Lower leg skin (tissue), 4 donors: ENCODE measurements at regions not wholly inside any gene's neighbourhood (a gene's known extent, or its start where the extent isn't known, plus 50 kb on each side); places are given as distances from the start of the nearest gene placed in this dataset.

ENCODE experiments used
- DNase-seq, 2 donors: peaks; one replicate each; pipeline ENCODE4 v3.0.0-alpha.2; 2019; ENCODE audit warnings: low spot score in 2 of 2
- H3K4me3 ChIP-seq: fragments of 200-600 bp; sonication (generic); 2 replicates; pipeline ENCODE4 v1.5.1; 2017; ENCODE audit warnings: mild to moderate bottlenecking, low read depth; ENCODE audit not compliant: poor library complexity, severe bottlenecking
- CTCF ChIP-seq, 3 donors: fragments of 450-650 bp; IDR thresholded peaks; one replicate each; pipeline ENCODE4 v1.5.1; 2016; ENCODE audit warnings: antibody characterized with exemption in 3 of 3, mild to moderate bottlenecking in 3 of 3, moderate library complexity in 2 of 3
- POLR2A ChIP-seq, 2 donors: fragments of 450-650 bp; IDR thresholded peaks; one replicate each; pipeline ENCODE4 v1.6.1; 2016 to 2017; ENCODE audit warnings: antibody characterized with exemption in 2 of 2, mild to moderate bottlenecking in 1 of 2, moderate library complexity in 1 of 2
- WGBS, 2 donors: methylation state at CpG; one replicate each; pipeline ENCODE4 v1.1.5; 2018; 5-methylcytosine and 5-hydroxymethylcytosine counted together
- intact Hi-C: fragments of 100-400 bp; cut with DNase I; formaldehyde crosslinking; loops from one replicate; pipeline ENCODE4 v1.15.0; 2023; ENCODE audit warnings: low total_unique reads

DNA sequence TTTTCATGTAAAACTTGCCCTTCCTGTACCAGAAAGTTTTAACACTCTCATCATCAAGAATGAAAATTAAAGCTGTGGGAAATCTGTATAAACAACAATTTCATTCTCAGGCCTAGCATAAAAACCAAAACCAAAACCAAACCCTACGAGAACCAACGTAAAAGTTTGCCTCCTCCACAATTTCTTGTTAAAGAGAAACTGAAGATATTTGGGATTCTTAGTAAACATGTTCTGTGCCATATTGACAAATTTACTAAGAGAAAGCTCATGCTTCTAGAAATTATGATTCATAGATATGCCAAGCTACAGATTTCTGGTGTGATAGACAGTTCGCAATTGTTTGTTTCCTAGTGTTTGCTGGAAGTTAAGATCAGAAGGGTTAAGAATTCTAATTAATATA, 801.0 kb upstream of the NUDT12 start:
- DNase-seq: no peak
- 67 to 72% methylated on average over 3 of the region's 3 CpGs for WGBS, 2 donors
- TF ChIP-seq CTCF (IDR thresholded peaks at IDR 0.05) (no peak), POLR2A (IDR thresholded peaks at IDR 0.05) (no peak)
- no peak overlapping the region for H3K4me3 ChIP-seq
- intact Hi-C loops: no loop called here

GRCh38 chr5:104361932-104362331, 799.3 kb upstream of the NUDT12 start:
- intact Hi-C loops: no loop called here
- H3K4me3 ChIP-seq: no peak overlapping the region
- TF ChIP-seq POLR2A (IDR thresholded peaks at IDR 0.05): no peak
- no peak for TF ChIP-seq CTCF (IDR thresholded peaks at IDR 0.05)
- DNase-seq: no peak
- WGBS, 2 donors: 72 to 73% methylated on average over 5 of the region's 5 CpGs

GRCh38 chr5:104355350-104355749, 792.8 kb upstream of the NUDT12 start:
- 43 to 57% methylated on average over 4 of the region's 4 CpGs for WGBS, 2 donors
- intact Hi-C loops: no loop called here
- DNase-seq: no peak
- no peak overlapping the region for H3K4me3 ChIP-seq
- TF ChIP-seq POLR2A (IDR thresholded peaks at IDR 0.05) (no peak), CTCF (IDR thresholded peaks at IDR 0.05) (no peak)

- no peak for TF ChIP-seq POLR2A (IDR thresholded peaks at IDR 0.05)
- no peak for TF ChIP-seq CTCF (IDR thresholded peaks at IDR 0.05)
- 49 to 75% methylated on average over 4 of the region's 4 CpGs for WGBS, 2 donors
- intact Hi-C loops: no loop called here
- no peak overlapping the region for H3K4me3 ChIP-seq
- DNase-seq: no peak
Measured at GRCh38 chr5:104353371-104353770, 790.8 kb upstream of the NUDT12 start.

DNA sequence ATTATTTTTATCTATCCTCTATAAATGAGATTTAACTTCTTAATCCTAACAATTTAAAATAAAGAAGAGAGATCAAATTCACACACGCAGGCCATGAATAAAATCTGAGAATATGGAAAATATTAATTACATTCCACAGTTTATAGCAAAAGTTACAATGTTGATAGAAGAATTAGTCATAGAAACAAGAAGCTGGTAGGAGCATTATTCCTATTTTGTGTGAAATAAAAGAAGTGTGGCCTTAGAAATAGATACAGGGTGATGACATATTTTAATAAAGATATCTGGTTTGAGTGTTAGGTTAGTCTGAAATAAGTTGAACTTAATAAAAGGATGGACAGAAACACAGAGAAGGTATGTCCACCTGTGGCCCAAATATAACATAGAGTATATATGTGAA, 790.4 kb upstream of the NUDT12 start:
- intact Hi-C loops: no loop called here
- no peak overlapping the region for H3K4me3 ChIP-seq
- no peak for DNase-seq
- TF ChIP-seq POLR2A (IDR thresholded peaks at IDR 0.05): no peak
- TF ChIP-seq CTCF (IDR thresholded peaks at IDR 0.05): no peak
- WGBS, 2 donors: 92 to 97% methylated on average over 1 of the region's 1 CpG

DNA sequence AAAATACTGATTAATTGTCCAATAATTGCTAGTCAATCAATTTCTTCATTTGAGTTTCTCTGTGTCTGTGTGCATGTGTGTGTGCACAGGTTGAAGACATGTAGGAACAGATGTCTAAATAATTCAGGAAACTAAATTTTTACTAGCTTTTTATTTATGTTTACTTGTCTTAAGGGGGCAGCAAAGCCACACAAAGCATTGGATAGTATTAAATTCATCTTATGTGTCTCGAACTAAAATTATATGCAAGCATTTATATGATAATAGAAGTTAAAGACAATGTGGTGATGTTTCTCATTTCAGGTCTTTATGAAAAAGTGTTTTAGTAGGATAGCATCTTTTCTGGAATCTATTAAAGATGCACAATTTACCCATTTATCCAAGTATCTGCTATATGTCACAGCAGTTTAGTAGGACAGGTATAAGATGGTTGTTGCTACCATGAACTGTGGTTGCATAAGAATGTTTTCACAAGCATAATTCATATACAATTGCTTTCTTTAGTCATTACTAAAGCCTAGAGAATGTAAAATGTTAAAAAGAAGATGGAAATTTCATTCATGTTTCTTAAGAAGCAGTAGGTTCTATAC, 784.6 kb upstream of the NUDT12 start:
- H3K4me3 ChIP-seq: no peak overlapping the region
- no peak for TF ChIP-seq POLR2A (IDR thresholded peaks at IDR 0.05)
- no peak for TF ChIP-seq CTCF (IDR thresholded peaks at IDR 0.05)
- 22 to 24% methylated on average over 1 of the region's 1 CpG for WGBS, 2 donors
- intact Hi-C loops: no loop called here
- DNase-seq: no peak
